ENCODE measurements at regions not wholly inside any gene's neighbourhood (a gene's known extent, or its start where the extent isn't known, plus 50 kb on each side); places are given as distances from the start of the nearest gene placed in this dataset.

DNA sequence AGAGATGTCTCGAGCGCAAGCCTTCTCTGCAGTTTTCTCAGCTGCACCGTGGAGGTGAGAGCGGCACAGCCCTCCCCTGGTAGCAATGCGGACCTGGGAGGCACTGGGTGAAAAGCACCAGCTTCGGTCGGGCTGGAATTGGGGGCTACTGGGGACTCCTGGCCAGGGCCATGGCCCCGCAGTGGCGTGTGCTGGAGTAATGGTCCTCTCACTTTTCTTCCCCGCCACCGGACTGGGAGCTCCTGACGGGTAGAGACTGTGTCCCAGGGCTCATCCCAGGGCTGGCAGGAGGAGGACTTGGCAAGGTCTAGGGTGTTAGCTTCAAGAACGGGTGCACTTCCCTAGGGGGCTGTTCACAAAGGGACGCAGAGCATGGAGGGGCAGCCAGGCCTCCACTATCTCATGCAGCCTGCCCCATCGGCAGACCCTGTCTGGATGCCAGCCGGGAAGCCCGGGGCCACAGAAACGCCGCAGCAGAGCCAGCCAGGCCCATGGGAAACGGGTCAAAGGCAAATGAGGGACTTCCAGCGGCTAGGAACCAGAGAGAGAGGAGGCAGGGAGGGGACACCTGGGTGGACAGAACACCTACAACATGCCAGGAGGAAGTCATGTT lies 92.6 kb upstream of the MVB12B start:
- ChIA-PET POLR2A (no interaction called here), CTCF (interaction anchor here (3.7 kb wide), 1 partner anchor 826 kb away, joined by 14 read pairs; no protein-coding TSS in a partner anchor)
- H3K36me3 ChIP-seq (ENCODE audit: control insufficient read depth, insufficient read depth, low read length): no peaks in the 10 kb centered on the region
- H3K27me3 ChIP-seq (ENCODE audit: control insufficient read depth, insufficient read depth, low read length): peaks cover 8% of the 10 kb centered on the region
- H3K4me3 ChIP-seq (ENCODE audit: low read depth, low read length): no peak overlapping the region
- no peak for DNase-seq (ENCODE audit: low read depth)
- TF ChIP-seq, protein P1, sequence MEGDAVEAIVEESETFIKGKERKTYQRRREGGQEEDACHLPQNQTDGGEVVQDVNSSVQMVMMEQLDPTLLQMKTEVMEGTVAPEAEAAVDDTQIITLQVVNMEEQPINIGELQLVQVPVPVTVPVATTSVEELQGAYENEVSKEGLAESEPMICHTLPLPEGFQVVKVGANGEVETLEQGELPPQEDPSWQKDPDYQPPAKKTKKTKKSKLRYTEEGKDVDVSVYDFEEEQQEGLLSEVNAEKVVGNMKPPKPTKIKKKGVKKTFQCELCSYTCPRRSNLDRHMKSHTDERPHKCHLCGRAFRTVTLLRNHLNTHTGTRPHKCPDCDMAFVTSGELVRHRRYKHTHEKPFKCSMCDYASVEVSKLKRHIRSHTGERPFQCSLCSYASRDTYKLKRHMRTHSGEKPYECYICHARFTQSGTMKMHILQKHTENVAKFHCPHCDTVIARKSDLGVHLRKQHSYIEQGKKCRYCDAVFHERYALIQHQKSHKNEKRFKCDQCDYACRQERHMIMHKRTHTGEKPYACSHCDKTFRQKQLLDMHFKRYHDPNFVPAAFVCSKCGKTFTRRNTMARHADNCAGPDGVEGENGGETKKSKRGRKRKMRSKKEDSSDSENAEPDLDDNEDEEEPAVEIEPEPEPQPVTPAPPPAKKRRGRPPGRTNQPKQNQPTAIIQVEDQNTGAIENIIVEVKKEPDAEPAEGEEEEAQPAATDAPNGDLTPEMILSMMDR (IDR thresholded peaks at IDR 0.05; ENCODE audit: insufficient read depth, low read depth, low read length): no peak

GRCh38 chr9:126234681-126235335 lies 91.8 kb upstream of the MVB12B start:
- POLR2A ChIA-PET: no interaction called here
- H3K27me3 ChIP-seq (ENCODE audit: control insufficient read depth, insufficient read depth, low read length): peaks cover 4% of the 10 kb centered on the region; the same call in 1 of the 2 replicates

DNA sequence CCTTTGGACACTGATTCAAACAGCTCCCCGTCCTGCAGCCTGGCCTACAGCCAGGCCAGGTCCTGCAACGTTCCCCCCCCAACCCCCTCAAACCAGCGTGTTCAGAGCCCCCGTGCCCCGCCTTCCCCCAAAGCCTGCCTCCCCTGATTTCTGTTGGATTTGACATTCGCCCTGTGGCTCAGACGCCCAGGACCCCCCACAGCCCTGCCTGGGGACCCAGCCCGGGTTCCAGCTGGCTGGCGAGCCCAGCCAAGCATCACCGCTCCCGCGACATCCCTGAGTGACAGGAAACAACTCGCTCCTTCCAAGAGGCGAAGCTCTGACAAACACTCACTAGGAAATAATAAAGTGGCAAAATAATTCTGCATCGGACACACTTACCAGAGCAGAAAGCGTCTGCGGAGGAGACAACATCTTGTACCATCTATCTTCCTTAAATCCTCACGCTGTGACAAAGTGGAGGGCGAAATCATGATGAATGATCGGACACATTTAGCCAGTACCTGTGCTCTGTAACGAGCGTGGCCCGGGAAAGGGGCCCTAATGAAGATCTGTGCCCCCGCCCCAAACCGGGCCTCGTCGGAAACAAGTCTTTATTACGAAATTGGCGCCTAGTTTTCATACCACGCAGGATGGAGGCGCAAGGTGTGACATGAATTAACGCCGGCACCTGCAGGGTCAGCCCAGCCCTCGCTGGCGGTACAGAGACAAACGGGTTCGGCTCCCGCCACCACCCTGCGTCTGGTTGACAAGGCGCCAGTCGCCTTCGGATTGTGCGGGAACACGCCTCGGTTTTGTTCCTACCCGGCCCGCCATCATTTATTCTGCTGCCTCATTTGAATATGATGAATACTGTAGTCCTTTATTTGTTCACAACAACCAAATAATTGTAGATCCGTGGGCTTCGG lies 91.0 kb upstream of the MVB12B start:
- no peaks in the 10 kb centered on the region for H3K36me3 ChIP-seq (ENCODE audit: control insufficient read depth, insufficient read depth, low read length)
- TF ChIP-seq, protein P1 (IDR thresholded peaks at IDR 0.05; ENCODE audit: insufficient read depth, low read depth, low read length): no peak
- CTCF ChIA-PET: interaction anchor here (0.6 kb wide), 1 partner anchor 828 kb away, joined by 3 read pairs; no protein-coding TSS in a partner anchor
- POLR2A ChIA-PET: no interaction called here
- H3K27me3 ChIP-seq (ENCODE audit: control insufficient read depth, insufficient read depth, low read length): 0 out of 2 replicates have a peak, but pooled peaks cover 3% of the 10 kb centered on the region
- DNase-seq (ENCODE audit: low read depth): no peak
- no peak overlapping the region for H3K4me3 ChIP-seq (ENCODE audit: low read depth, low read length)

More at GRCh38 chr9:126234681-126235335, 91.8 kb upstream of the MVB12B start:
- no peaks in the 10 kb centered on the region for H3K36me3 ChIP-seq (ENCODE audit: control insufficient read depth, insufficient read depth, low read length)
- TF ChIP-seq, protein P1 (IDR thresholded peaks at IDR 0.05; ENCODE audit: insufficient read depth, low read depth, low read length): no peak
- no peak for DNase-seq (ENCODE audit: low read depth)
- CTCF ChIA-PET: interaction anchor here (3.7 kb wide), 1 partner anchor 827 kb away, joined by 14 read pairs; no protein-coding TSS in a partner anchor
- H3K4me3 ChIP-seq (ENCODE audit: low read depth, low read length): no peak overlapping the region

DNA sequence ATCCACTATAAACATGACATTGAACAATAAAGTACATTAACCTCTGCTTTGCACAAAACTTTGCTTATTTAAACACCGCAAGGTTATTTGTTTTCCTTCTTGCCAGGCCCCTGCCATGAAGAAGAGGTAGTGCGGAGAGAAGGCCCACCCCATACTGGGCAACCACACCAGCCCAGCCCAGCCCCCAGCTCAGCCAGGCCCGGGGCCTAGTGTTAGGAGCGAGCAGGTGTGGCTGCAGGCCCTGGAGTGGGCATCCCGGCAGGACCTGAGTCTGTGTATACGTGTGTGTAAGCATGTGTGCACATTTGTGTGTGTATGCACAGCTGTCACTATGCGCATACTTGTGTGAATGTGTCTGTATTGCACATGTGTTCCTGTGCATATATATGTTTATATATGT lies 90.4 kb upstream of the MVB12B start:
- TF ChIP-seq, protein P1 (IDR thresholded peaks at IDR 0.05; ENCODE audit: insufficient read depth, low read depth, low read length): no peak
- no peaks in the 10 kb centered on the region for H3K36me3 ChIP-seq (ENCODE audit: control insufficient read depth, insufficient read depth, low read length)
- ChIA-PET CTCF (interaction anchor here (0.6 kb wide), 1 partner anchor 829 kb away, joined by 3 read pairs; no protein-coding TSS in a partner anchor), POLR2A (no interaction called here)
- H3K4me3 ChIP-seq (ENCODE audit: low read depth, low read length): no peak overlapping the region
- no peak for DNase-seq (ENCODE audit: low read depth)
- 0 out of 2 replicates have a peak, but pooled peaks cover 4% of the 10 kb centered on the region for H3K27me3 ChIP-seq (ENCODE audit: control insufficient read depth, insufficient read depth, low read length)
